ENCODE measurements at regions not wholly inside any gene's neighbourhood (a gene's known extent, or its start where the extent isn't known, plus 50 kb on each side); places are given as distances from the start of the nearest gene placed in this dataset.

GRCh38 chr16:9186061-9186460 lies 94.6 kb downstream of the HAPSTR1 start:
- intact Hi-C loops (cut with micrococcal nuclease): no loop called here
- H3K79me2 ChIP-seq (ENCODE audit: control insufficient read depth, insufficient read depth, low read length): no peaks in the 10 kb centered on the region
- H3K4me2 ChIP-seq (ENCODE audit: insufficient read depth, low read length): no peak overlapping the region
- POLR2A ChIA-PET: no interaction called here
- no peak overlapping the region for H3K4me3 ChIP-seq (replicated peaks in 1 of 3; ENCODE audit: insufficient read depth in 1 of 3, low read depth in 1 of 3, low read length in 3 of 3)
- DNase-seq (ENCODE audit: low read depth, low spot score) (no peak), FAIRE-seq (no peak)
- no peaks in the 10 kb centered on the region for H3K27me3 ChIP-seq (ENCODE audit: control insufficient read depth in 2 of 2, insufficient read depth in 2 of 2, low read length in 2 of 2)
- TF ChIP-seq JUN (IDR thresholded peaks at IDR 0.05; ENCODE audit: borderline replicate concordance, insufficient read depth, insufficient read length, low read depth) (no peak), CTCF (IDR thresholded peaks at IDR 0.05; ENCODE audit: extremely low read depth in 1 of 2, insufficient read depth in 1 of 2, low read depth in 1 of 2, low read length in 2 of 2) (no peak), MAX (IDR thresholded peaks at IDR 0.05; ENCODE audit: insufficient read depth, insufficient read length) (no peak), POLR2AphosphoS5 (IDR thresholded peaks at IDR 0.05; ENCODE audit: insufficient read depth, low read depth, low read length) (no peak), EZH2 (IDR thresholded peaks at IDR 0.05; ENCODE audit: borderline replicate concordance, low read depth, low read length, severe bottlenecking) (no peak), MYC (IDR thresholded peaks at IDR 0.05; ENCODE audit: low read depth, low read length) (no peak), POLR2A (IDR thresholded peaks at IDR 0.05; ENCODE audit: low read depth, low read length) (no peak)
- H3K4me1 ChIP-seq (ENCODE audit: control insufficient read depth, extremely low read depth, insufficient read depth, low read length): no peaks in the 10 kb centered on the region
- no peaks in the 10 kb centered on the region for H3K9me1 ChIP-seq (replicated peaks; ENCODE audit: control insufficient read depth, extremely low read depth, insufficient read depth, low read length)
- no peak overlapping the region for H3K9ac ChIP-seq (replicated peaks; ENCODE audit: extremely low read depth, insufficient read depth, low read length)
- no peaks in the 10 kb centered on the region for H3K36me3 ChIP-seq (ENCODE audit: control insufficient read depth in 2 of 2, extremely low read depth in 1 of 2, insufficient read depth in 2 of 2, low read length in 2 of 2)
- no peaks in the 10 kb centered on the region for H3K9me3 ChIP-seq (replicated peaks; ENCODE audit: control insufficient read depth, insufficient read depth, low read length)
- no peak overlapping the region for H2AFZ ChIP-seq (ENCODE audit: low read depth, low read length)
- no peak overlapping the region for H3K27ac ChIP-seq (ENCODE audit: insufficient read depth, low read depth, low read length)
- no peaks in the 10 kb centered on the region for H4K20me1 ChIP-seq (replicated peaks; ENCODE audit: control insufficient read depth, extremely low read depth, insufficient read depth, low read length)
- dilution Hi-C loops (cut with MboI; ENCODE audit: extremely low pct_ligation_motif_present, low sequenced_read_pairs): no loop called here
- CTCF ChIA-PET: no interaction called here
- no TSS peak for BruUV-seq (replicated peaks)

- no peak overlapping the region for H3K9ac ChIP-seq (replicated peaks; ENCODE audit: extremely low read depth, insufficient read depth, low read length)
- no peaks in the 10 kb centered on the region for H3K36me3 ChIP-seq (ENCODE audit: control insufficient read depth in 2 of 2, extremely low read depth in 1 of 2, insufficient read depth in 2 of 2, low read length in 2 of 2)
- TF ChIP-seq CTCF (IDR thresholded peaks at IDR 0.05; ENCODE audit: extremely low read depth in 1 of 2, insufficient read depth in 1 of 2, low read depth in 1 of 2, low read length in 2 of 2) (no peak), GATA2 (IDR thresholded peaks at IDR 0.05; ENCODE audit: insufficient read depth, insufficient read length, low read depth, low read length) (no peak), FOS (IDR thresholded peaks at IDR 0.05; ENCODE audit: borderline replicate concordance, insufficient read depth, low read length) (no peak), POLR2A (IDR thresholded peaks at IDR 0.05; ENCODE audit: low read depth, low read length) (no peak), POLR2AphosphoS5 (IDR thresholded peaks at IDR 0.05; ENCODE audit: insufficient read depth, low read depth, low read length) (no peak), MYC (IDR thresholded peaks at IDR 0.05; ENCODE audit: low read depth, low read length) (no peak), MAX (IDR thresholded peaks at IDR 0.05; ENCODE audit: insufficient read depth, insufficient read length) (no peak), JUN (IDR thresholded peaks at IDR 0.05; ENCODE audit: borderline replicate concordance, insufficient read depth, insufficient read length, low read depth) (no peak), EZH2 (IDR thresholded peaks at IDR 0.05; ENCODE audit: borderline replicate concordance, low read depth, low read length, severe bottlenecking) (no peak)
- no peaks in the 10 kb centered on the region for H3K9me3 ChIP-seq (replicated peaks; ENCODE audit: control insufficient read depth, insufficient read depth, low read length)
- no peak overlapping the region for H3K27ac ChIP-seq (ENCODE audit: insufficient read depth, low read depth, low read length)
- H3K9me1 ChIP-seq (replicated peaks; ENCODE audit: control insufficient read depth, extremely low read depth, insufficient read depth, low read length): no peaks in the 10 kb centered on the region
- no peaks in the 10 kb centered on the region for H4K20me1 ChIP-seq (replicated peaks; ENCODE audit: control insufficient read depth, extremely low read depth, insufficient read depth, low read length)
- CTCF ChIA-PET: no interaction called here
- H2AFZ ChIP-seq (ENCODE audit: low read depth, low read length): no peak overlapping the region
- no peak overlapping the region for H3K4me3 ChIP-seq (replicated peaks in 1 of 3; ENCODE audit: insufficient read depth in 1 of 3, low read depth in 1 of 3, low read length in 3 of 3)
- intact Hi-C loops (cut with micrococcal nuclease): no loop called here
- no peak for DNase-seq (ENCODE audit: low read depth, low spot score)
- dilution Hi-C loops (cut with MboI; ENCODE audit: extremely low pct_ligation_motif_present, low sequenced_read_pairs): no loop called here
- BruUV-seq (replicated peaks): no TSS peak
- POLR2A ChIA-PET: no interaction called here
- H3K79me2 ChIP-seq (ENCODE audit: control insufficient read depth, insufficient read depth, low read length): no peaks in the 10 kb centered on the region
- FAIRE-seq: no peak
- H3K4me2 ChIP-seq (ENCODE audit: insufficient read depth, low read length): no peak overlapping the region
- no peaks in the 10 kb centered on the region for H3K27me3 ChIP-seq (ENCODE audit: control insufficient read depth in 2 of 2, insufficient read depth in 2 of 2, low read length in 2 of 2)
- H3K4me1 ChIP-seq (ENCODE audit: control insufficient read depth, extremely low read depth, insufficient read depth, low read length): no peaks in the 10 kb centered on the region
Observed at GRCh38 chr16:9188721-9189120, 97.3 kb downstream of the HAPSTR1 start.
